Activated T-helper 2 cell treated with anti-CD3 and anti-CD28 coated beads, Interferon-gamma antibody, Interleukin-2, Interleukin-4, amounts not matched to agents 10 μg/mL and 5 μg/mL and 100 μg/mL, durations not matched to agents 14 hours and 24 hours and 36 hours (primary cell): ENCODE measurements at regions not wholly inside any gene's neighbourhood (a gene's known extent, or its start where the extent isn't known, plus 50 kb on each side); places are given as distances from the start of the nearest gene placed in this dataset.

Experiments
- DNase-seq: peaks from one replicate; pipeline ENCODE4 v3.0.0; 2021; ENCODE audit warnings: low spot score
- H3K27ac Mint-ChIP-seq: one replicate; pipeline ENCODE4 v1.8.0; 2021; ENCODE audit warnings: mixed read lengths
- H3K27me3 Mint-ChIP-seq: one replicate; pipeline ENCODE4 v1.8.0; 2021; ENCODE audit warnings: low read depth, mixed read lengths
- H3K36me3 Mint-ChIP-seq: one replicate; pipeline ENCODE4 v1.8.0; 2021; ENCODE audit warnings: low read depth, mixed read lengths
- H3K4me1 Mint-ChIP-seq: one replicate; pipeline ENCODE4 v1.8.0; 2021; ENCODE audit warnings: low read depth, mixed read lengths
- H3K4me3 Mint-ChIP-seq: one replicate; pipeline ENCODE4 v1.8.0; 2021; ENCODE audit warnings: low read depth, mild to moderate bottlenecking, moderate library complexity, mixed read lengths
- H3K9me3 Mint-ChIP-seq: one replicate; pipeline ENCODE4 v1.8.0; 2021; ENCODE audit warnings: mixed read lengths
- intact Hi-C: fragments of 100-400 bp; cut with micrococcal nuclease; formaldehyde crosslinking; loops from one replicate; pipeline ENCODE4 v1.15.1; 2023

GRCh38 chr7:109246330-109247077 is 676.8 kb downstream of the DNAJB9 start:
- intact Hi-C loops = no loop called here
- H3K4me3 Mint-ChIP-seq = no peak overlapping the region
- no peak overlapping the region for H3K27ac Mint-ChIP-seq
- no peak for DNase-seq
- peaks cover 4% of the 10 kb centered on the region for H3K9me3 Mint-ChIP-seq
- no peaks in the 10 kb centered on the region for H3K4me1 Mint-ChIP-seq
- H3K36me3 Mint-ChIP-seq = no peaks in the 10 kb centered on the region
- H3K27me3 Mint-ChIP-seq = no peaks in the 10 kb centered on the region

GRCh38 chr7:109256762-109257560 is 687.3 kb downstream of the DNAJB9 start:
- Mint-ChIP-seq H3K9me3 (peaks cover 3% of the 10 kb centered on the region), H3K4me3 (no peak overlapping the region), H3K36me3 (no peaks in the 10 kb centered on the region), H3K4me1 (no peaks in the 10 kb centered on the region), H3K27me3 (no peaks in the 10 kb centered on the region), H3K27ac (no peak overlapping the region)
- no peak for DNase-seq
- intact Hi-C loops = no loop called here

GRCh38 chr7:109259151-109259550 is 689.5 kb downstream of the DNAJB9 start:
- Mint-ChIP-seq H3K27ac (no peak overlapping the region), H3K4me3 (no peak overlapping the region), H3K4me1 (no peaks in the 10 kb centered on the region), H3K9me3 (peaks cover 7% of the 10 kb centered on the region), H3K36me3 (no peaks in the 10 kb centered on the region), H3K27me3 (no peaks in the 10 kb centered on the region)
- intact Hi-C loops = no loop called here
- DNase-seq = no peak

- peaks cover 11% of the 10 kb centered on the region for H3K9me3 Mint-ChIP-seq
- H3K27me3 Mint-ChIP-seq = no peaks in the 10 kb centered on the region
- H3K4me3 Mint-ChIP-seq = no peak overlapping the region
- intact Hi-C loops = no loop called here
- DNase-seq = no peak
- H3K27ac Mint-ChIP-seq = no peak overlapping the region
- no peaks in the 10 kb centered on the region for H3K4me1 Mint-ChIP-seq
- no peaks in the 10 kb centered on the region for H3K36me3 Mint-ChIP-seq
These were observed 692.1 kb downstream of the DNAJB9 start for GRCh38 chr7:109261781-109262180.

- Mint-ChIP-seq H3K4me1 (no peaks in the 10 kb centered on the region), H3K27me3 (no peaks in the 10 kb centered on the region), H3K4me3 (no peak overlapping the region), H3K9me3 (peaks cover 13% of the 10 kb centered on the region), H3K27ac (no peak overlapping the region), H3K36me3 (no peaks in the 10 kb centered on the region)
- intact Hi-C loops = no loop called here
- no peak for DNase-seq
These were observed 696.9 kb downstream of the DNAJB9 start for GRCh38 chr7:109266610-109267009.

- Mint-ChIP-seq H3K27ac (no peak overlapping the region), H3K4me1 (no peaks in the 10 kb centered on the region), H3K4me3 (no peak overlapping the region), H3K36me3 (no peaks in the 10 kb centered on the region), H3K9me3 (no peaks in the 10 kb centered on the region), H3K27me3 (no peaks in the 10 kb centered on the region)
- intact Hi-C loops = no loop called here
- no peak for DNase-seq
These were observed 706.7 kb downstream of the DNAJB9 start for GRCh38 chr7:109276348-109276747.

- Mint-ChIP-seq H3K4me3 (no peak overlapping the region), H3K27ac (no peak overlapping the region), H3K27me3 (no peaks in the 10 kb centered on the region), H3K9me3 (peaks cover 19% of the 10 kb centered on the region), H3K4me1 (no peaks in the 10 kb centered on the region), H3K36me3 (no peaks in the 10 kb centered on the region)
- no peak for DNase-seq
- intact Hi-C loops = no loop called here
These were observed 713.1 kb downstream of the DNAJB9 start for GRCh38 chr7:109282726-109283125.

- H3K27ac Mint-ChIP-seq = no peak overlapping the region
- H3K36me3 Mint-ChIP-seq = no peaks in the 10 kb centered on the region
- no peak for DNase-seq
- intact Hi-C loops = no loop called here
- H3K9me3 Mint-ChIP-seq = peaks cover 19% of the 10 kb centered on the region
- H3K27me3 Mint-ChIP-seq = no peaks in the 10 kb centered on the region
- H3K4me3 Mint-ChIP-seq = no peak overlapping the region
- no peaks in the 10 kb centered on the region for H3K4me1 Mint-ChIP-seq
These were observed 715.3 kb downstream of the DNAJB9 start for GRCh38 chr7:109284943-109285342.

GRCh38 chr7:109295158-109295557 is 725.5 kb downstream of the DNAJB9 start:
- H3K4me1 Mint-ChIP-seq = no peaks in the 10 kb centered on the region
- DNase-seq = no peak
- no peak overlapping the region for H3K27ac Mint-ChIP-seq
- no peaks in the 10 kb centered on the region for H3K36me3 Mint-ChIP-seq
- H3K27me3 Mint-ChIP-seq = no peaks in the 10 kb centered on the region
- intact Hi-C loops = no loop called here
- no peak overlapping the region for H3K4me3 Mint-ChIP-seq
- H3K9me3 Mint-ChIP-seq = peaks cover 7% of the 10 kb centered on the region

- intact Hi-C loops = no loop called here
- Mint-ChIP-seq H3K4me1 (no peaks in the 10 kb centered on the region), H3K27ac (no peak overlapping the region), H3K9me3 (peaks cover 28% of the 10 kb centered on the region), H3K27me3 (no peaks in the 10 kb centered on the region), H3K4me3 (no peak overlapping the region), H3K36me3 (no peaks in the 10 kb centered on the region)
- DNase-seq = no peak
These were observed 739.1 kb downstream of the DNAJB9 start for GRCh38 chr7:109308816-109309215.

- Mint-ChIP-seq H3K4me1 (no peaks in the 10 kb centered on the region), H3K27ac (no peak overlapping the region), H3K36me3 (no peaks in the 10 kb centered on the region), H3K27me3 (no peaks in the 10 kb centered on the region), H3K9me3 (peaks cover 28% of the 10 kb centered on the region), H3K4me3 (no peak overlapping the region)
- intact Hi-C loops = no loop called here
- no peak for DNase-seq
These were observed 740.1 kb downstream of the DNAJB9 start for GRCh38 chr7:109309790-109310189.

GRCh38 chr7:109318136-109318535 is 748.5 kb downstream of the DNAJB9 start:
- H3K27me3 Mint-ChIP-seq = no peaks in the 10 kb centered on the region
- no peaks in the 10 kb centered on the region for H3K9me3 Mint-ChIP-seq
- intact Hi-C loops = no loop called here

GRCh38 chr7:109322833-109323232 is 753.2 kb downstream of the DNAJB9 start:
- no peak overlapping the region for H3K4me3 Mint-ChIP-seq
- no peak for DNase-seq
- H3K27me3 Mint-ChIP-seq = no peaks in the 10 kb centered on the region
- H3K36me3 Mint-ChIP-seq = no peaks in the 10 kb centered on the region
- intact Hi-C loops = no loop called here
- H3K9me3 Mint-ChIP-seq = no peaks in the 10 kb centered on the region
- H3K27ac Mint-ChIP-seq = no peak overlapping the region
- H3K4me1 Mint-ChIP-seq = no peaks in the 10 kb centered on the region

More at GRCh38 chr7:109318136-109318535, 748.5 kb downstream of the DNAJB9 start:
- Mint-ChIP-seq H3K36me3 (no peaks in the 10 kb centered on the region), H3K4me1 (no peaks in the 10 kb centered on the region), H3K27ac (no peak overlapping the region), H3K4me3 (no peak overlapping the region)
- no peak for DNase-seq
